HCT116 (cell line): ENCODE measurements at regions not wholly inside any gene's neighbourhood (a gene's known extent, or its start where the extent isn't known, plus 50 kb on each side); places are given as distances from the start of the nearest gene placed in this dataset.

Source experiments
- ATAC-seq: fragments of 200-7000 bp; cut with Tn5 transposase; 2 replicates; pipeline ENCODE4 v1.9.1; 2020; ENCODE audit warnings: mild to moderate bottlenecking, moderate library complexity
- BruUV-seq: library from RNA; stranded (reverse); fragments of 400-500 nt; replicated peaks from 2 replicates; lab custom pipeline; 2021; lab: Mats Ljungman, UMichigan
- CTCF ChIA-PET: fragments of 300-600 bp; sonication (Branson Sonifier 250); formaldehyde crosslinking; loops from one replicate; lab custom pipeline; 2021; ENCODE audit warnings: antibody characterized with exemption; lab: Charles Lee
- POLR2A ChIA-PET: fragments of 300-600, 350-600 bp; sonication (Branson Sonifier 250); formaldehyde crosslinking; loops from one replicate; lab custom pipeline; 2021; ENCODE audit warnings: antibody characterized with exemption; lab: Charles Lee
- RAD21 ChIA-PET, 2 experiments: fragments of 300-600 bp; sonication (Branson Sonifier 250); formaldehyde crosslinking; loops; one replicate each; lab custom pipeline; 2023; ENCODE audit warnings: low total read pairs in 2 of 2; ENCODE audit not compliant: uncharacterized antibody in 2 of 2, unreplicated experiment in 2 of 2, low non-redundant PET in 1 of 2; lab: Charles Lee
- DNase-seq: peaks from one replicate; pipeline ENCODE4 v3.0.0-alpha.2; 2010; ENCODE audit warnings: low read depth, low spot score
- H2AFZ ChIP-seq: fragments of 200-600 bp; shearing (Covaris generic), sonication (generic); 2 replicates; pipeline ENCODE4 v1.6.1; 2017; ENCODE audit warnings: low read depth, mixed run types, mixed read lengths, antibody characterized with exemption, low read length; ENCODE audit not compliant: poor library complexity, severe bottlenecking
- H3K27ac ChIP-seq: 2 replicates; pipeline ENCODE4 v1.5.1; 2012; ENCODE audit warnings: low read depth, low read length
- H3K27me3 ChIP-seq: fragments of 200-600 bp; sonication (generic); 2 replicates; pipeline ENCODE4 v1.6.1; 2016; ENCODE audit warnings: mixed run types, low read length, mixed read lengths; ENCODE audit not compliant: insufficient read depth
- H3K36me3 ChIP-seq, 2 experiments: fragments of 200-500 bp in 1 of 2; fragments of 200-600 bp in 1 of 2; sonication (Bioruptor generic) in 1 of 2; sonication (generic) in 1 of 2; 2 replicates each; pipeline versions ENCODE4 v1.5.1 to v1.6.1; 2014 to 2016; ENCODE audit warnings: low read length in 2 of 2, inconsistent platforms in 1 of 2, mixed read lengths in 1 of 2, mixed run types in 1 of 2; ENCODE audit not compliant: insufficient read depth in 2 of 2, control insufficient read depth in 1 of 2
- H3K4me1 ChIP-seq, 2 experiments: fragments of 200-600 bp in 1 of 2; sonication (generic) in 1 of 2; 2 replicates each; pipeline versions ENCODE4 v1.5.1 to v1.6.1; 2012 to 2017; ENCODE audit warnings: low read length in 2 of 2, inconsistent platforms in 1 of 2, mild to moderate bottlenecking in 1 of 2, mixed read lengths in 1 of 2, mixed run types in 1 of 2, moderate library complexity in 1 of 2; ENCODE audit not compliant: insufficient read depth in 2 of 2, control insufficient read depth in 1 of 2
- H3K4me2 ChIP-seq: fragments of 200-600 bp; sonication (generic); 2 replicates; pipeline ENCODE4 v1.6.1; 2017; ENCODE audit warnings: mixed run types, low read length, mixed read lengths
- H3K4me3 ChIP-seq, 2 experiments: fragments of 200-600 bp in 1 of 2; sonication (generic) in 1 of 2; replicated peaks in 1 of 2; 2 replicates each; pipeline ENCODE4 v1.5.1; 2011 to 2016; ENCODE audit warnings: low read length in 2 of 2, control low read depth in 1 of 2, low read depth in 1 of 2, mild to moderate bottlenecking in 1 of 2, mixed read lengths in 1 of 2, mixed run types in 1 of 2
- H3K79me2 ChIP-seq: fragments of 200-600 bp; sonication (generic); 2 replicates; pipeline ENCODE4 v1.6.1; 2017; ENCODE audit warnings: mild to moderate bottlenecking, mixed run types, low read length, moderate library complexity, mixed read lengths; ENCODE audit not compliant: insufficient read depth
- H3K9ac ChIP-seq: fragments of 200-600 bp; sonication (generic); 2 replicates; pipeline ENCODE4 v1.6.1; 2016; ENCODE audit warnings: low read length, mixed read lengths
- H3K9me2 ChIP-seq: fragments of 200-600 bp; sonication (generic), shearing (Covaris generic); 2 replicates; pipeline ENCODE4 v1.6.1; 2017; ENCODE audit warnings: mixed run types, mild to moderate bottlenecking, moderate library complexity; ENCODE audit not compliant: insufficient read depth
- H3K9me3 ChIP-seq, 2 experiments: fragments of 200-500 bp in 1 of 2; fragments of 200-600 bp in 1 of 2; sonication (Bioruptor generic) in 1 of 2; sonication (generic) in 1 of 2; 2 replicates each; pipeline ENCODE4 v1.6.1; 2014 to 2017; ENCODE audit warnings: low read length in 2 of 2, mixed read lengths in 2 of 2, inconsistent platforms in 1 of 2, low read depth in 1 of 2, mild to moderate bottlenecking in 1 of 2, mixed run types in 1 of 2, moderate library complexity in 1 of 2; ENCODE audit not compliant: control insufficient read depth in 1 of 2, insufficient read depth in 1 of 2
- H4K20me1 ChIP-seq: fragments of 200-600 bp; sonication (generic), shearing (Covaris generic); 2 replicates; pipeline ENCODE4 v1.6.1; 2017; ENCODE audit warnings: mixed run types, mild to moderate bottlenecking, moderate library complexity; ENCODE audit not compliant: insufficient read depth
- CBX3 ChIP-seq: IDR thresholded peaks from 2 replicates; pipeline ENCODE4 v1.6.1; 2012; ENCODE audit warnings: low read depth
- CEBPB ChIP-seq: IDR thresholded peaks from 2 replicates; pipeline ENCODE4 v1.6.1; 2012; ENCODE audit warnings: low read depth
- EGR1 ChIP-seq: IDR thresholded peaks from 2 replicates; pipeline ENCODE4 v1.6.1; 2012; ENCODE audit warnings: low read depth
- ELF1 ChIP-seq: IDR thresholded peaks from 2 replicates; pipeline ENCODE4 v1.6.1; 2012; ENCODE audit warnings: low read depth, borderline replicate concordance
- EZH2 ChIP-seq: fragments of 200-600 bp; sonication (generic); IDR thresholded peaks from 2 replicates; pipeline ENCODE4 v1.6.1; 2017; ENCODE audit warnings: antibody characterized with exemption, mixed run types
- FOSL1 ChIP-seq: IDR thresholded peaks from 2 replicates; pipeline ENCODE4 v1.6.1; 2012; ENCODE audit warnings: low read depth
- MAX ChIP-seq: IDR thresholded peaks from 2 replicates; pipeline ENCODE4 v1.6.1; 2012
- POLR2AphosphoS5 ChIP-seq: IDR thresholded peaks from 2 replicates; pipeline ENCODE4 v1.6.1; 2011; ENCODE audit warnings: mild to moderate bottlenecking, low read depth, low read length, moderate library complexity
- RAD21 ChIP-seq: IDR thresholded peaks from 2 replicates; pipeline ENCODE4 v1.6.1; 2012; ENCODE audit warnings: low read depth, mild to moderate bottlenecking
- REST ChIP-seq: IDR thresholded peaks from 2 replicates; pipeline ENCODE4 v1.6.1; 2012; ENCODE audit warnings: low read depth
- SIN3A ChIP-seq: IDR thresholded peaks from 2 replicates; pipeline ENCODE4 v1.6.1; 2012; ENCODE audit warnings: low read depth
- SP1 ChIP-seq: IDR thresholded peaks from 2 replicates; pipeline ENCODE4 v1.6.1; 2012; ENCODE audit warnings: low read depth
- ZNF274 ChIP-seq: fragments of 200-500 bp; sonication (Bioruptor generic); IDR thresholded peaks from 2 replicates; pipeline ENCODE4 v1.6.1; 2014; ENCODE audit warnings: mild to moderate bottlenecking, low read depth, low read length, inconsistent platforms
- intact Hi-C: fragments of 100-400 bp; cut with micrococcal nuclease; formaldehyde crosslinking; loops from 2 replicates; pipeline ENCODE4 v1.10.0; 2022

GRCh38 chr2:225112362-225113126, 70.3 kb upstream of the DOCK10 start:
- H3K9me3 ChIP-seq = no peaks in the 10 kb centered on the region
- intact Hi-C loops = no loop called here
- H4K20me1 ChIP-seq = no peaks in the 10 kb centered on the region
- ChIA-PET RAD21 (no interaction called here), CTCF (no interaction called here), POLR2A (no interaction called here)
- no TSS peak for BruUV-seq
- H3K4me1 ChIP-seq = no peaks in the 10 kb centered on the region
- no peak overlapping the region for H3K27ac ChIP-seq
- ATAC-seq = no peak
- H3K79me2 ChIP-seq = no peaks in the 10 kb centered on the region
- no peak overlapping the region for H2AFZ ChIP-seq
- DNase-seq = no peak
- no peaks in the 10 kb centered on the region for H3K36me3 ChIP-seq
- no peak overlapping the region for H3K4me2 ChIP-seq
- H3K4me3 ChIP-seq = no peak overlapping the region
- H3K9me2 ChIP-seq = no peaks in the 10 kb centered on the region
- no peaks in the 10 kb centered on the region for H3K27me3 ChIP-seq
- H3K9ac ChIP-seq = no peak overlapping the region
- no peak for TF ChIP-seq RAD21
- no peak for TF ChIP-seq SIN3A
- TF ChIP-seq REST = no peak

GRCh38 chr2:225108805-225109204, 66.5 kb upstream of the DOCK10 start:
- Histone ChIP-seq H3K27me3 (no peaks in the 10 kb centered on the region), H3K9me2 (no peaks in the 10 kb centered on the region), H2AFZ (peak overlapping the region; percentile 6), H3K4me1 (peaks cover 12 to 22% of the 10 kb centered on the region in 2 experiments), H3K4me3 (no peak overlapping the region), H3K4me2 (no peak overlapping the region), H3K36me3 (no peaks in the 10 kb centered on the region), H3K9me3 (no peaks in the 10 kb centered on the region), H3K79me2 (no peaks in the 10 kb centered on the region), H4K20me1 (no peaks in the 10 kb centered on the region), H3K27ac (no peak overlapping the region), H3K9ac (no peak overlapping the region)
- ChIA-PET RAD21 (no interaction called here), POLR2A (no interaction called here), CTCF (no interaction called here)
- no peak for DNase-seq
- intact Hi-C loops = no loop called here
- BruUV-seq = no TSS peak
- ATAC-seq = no peak
- no peak for TF ChIP-seq SIN3A
- TF ChIP-seq REST = no peak
- no peak for TF ChIP-seq CBX3
- TF ChIP-seq FOSL1 = no peak
- TF ChIP-seq MAX = no peak
- TF ChIP-seq RAD21 = no peak
- no peak for TF ChIP-seq ELF1
- no peak for TF ChIP-seq CEBPB
- TF ChIP-seq POLR2AphosphoS5 = no peak
- no peak for TF ChIP-seq ZNF274
- TF ChIP-seq SP1 = no peak
- no peak for TF ChIP-seq EZH2
- no peak for TF ChIP-seq EGR1
